Femur (tissue), 1 donor: ENCODE measurements at regions not wholly inside any gene's neighbourhood (a gene's known extent, or its start where the extent isn't known, plus 50 kb on each side); places are given as distances from the start of the nearest gene placed in this dataset.
"Not testable (repeated sequence)": the region's sequence is repeated elsewhere in the genome, so short reads cannot be mapped to it uniquely, and the experiment has no call there.

Experiments
- DNase-seq: peaks from one replicate; pipeline ENCODE4 v3.0.0-alpha.2; 2017

GRCh38 chr1:206365271-206365670, 105.0 kb upstream of the IKBKE start:
- peak; percentile 11 for DNase-seq

DNA sequence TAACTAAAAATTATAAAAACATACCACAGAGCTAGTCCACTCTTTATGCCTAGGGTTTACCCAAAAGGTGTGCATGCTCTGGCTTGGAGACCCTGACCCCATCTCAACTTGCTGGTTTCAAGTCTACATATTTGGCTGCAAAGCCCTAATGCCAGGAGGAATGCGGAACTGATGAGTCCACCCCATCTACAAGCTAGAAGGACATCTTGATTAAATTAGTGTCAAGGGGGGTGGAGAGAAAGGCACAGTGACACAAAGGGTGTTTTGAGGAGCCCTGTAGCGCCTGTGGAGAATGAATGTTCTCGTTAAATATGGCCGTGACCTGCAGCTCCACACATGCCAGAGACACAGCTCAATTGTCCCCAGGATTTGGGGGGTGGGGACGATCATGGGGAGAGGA, 104.1 kb upstream of the IKBKE start:
- not testable (repeated sequence) for DNase-seq

- not testable (repeated sequence) for DNase-seq
Measured at GRCh38 chr1:206366772-206367171, 103.5 kb upstream of the IKBKE start.

GRCh38 chr1:206367955-206368622, 102.2 kb upstream of the IKBKE start:
- DNase-seq, result not testable (repeated sequence)

DNA sequence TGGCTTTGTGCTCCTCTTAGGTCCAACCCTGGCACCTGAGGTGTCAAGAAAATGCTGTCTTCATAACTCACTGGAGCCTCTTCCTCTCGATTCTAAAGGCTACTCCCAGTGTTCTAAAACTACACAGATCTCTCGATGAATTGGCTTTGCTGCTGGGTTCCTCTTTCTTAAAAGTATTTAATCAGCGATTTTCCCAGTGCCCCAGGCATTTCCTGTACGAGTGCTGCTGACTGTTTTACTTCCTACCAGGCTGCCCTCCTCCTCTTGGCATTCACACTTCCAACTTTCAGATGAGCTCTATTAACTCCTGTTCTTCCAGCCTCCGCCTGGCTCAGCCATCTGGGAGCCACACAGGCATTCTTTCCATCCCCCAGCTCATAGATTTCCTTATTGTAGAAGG, 95.6 kb upstream of the IKBKE start:
- not testable (repeated sequence) for DNase-seq

DNA sequence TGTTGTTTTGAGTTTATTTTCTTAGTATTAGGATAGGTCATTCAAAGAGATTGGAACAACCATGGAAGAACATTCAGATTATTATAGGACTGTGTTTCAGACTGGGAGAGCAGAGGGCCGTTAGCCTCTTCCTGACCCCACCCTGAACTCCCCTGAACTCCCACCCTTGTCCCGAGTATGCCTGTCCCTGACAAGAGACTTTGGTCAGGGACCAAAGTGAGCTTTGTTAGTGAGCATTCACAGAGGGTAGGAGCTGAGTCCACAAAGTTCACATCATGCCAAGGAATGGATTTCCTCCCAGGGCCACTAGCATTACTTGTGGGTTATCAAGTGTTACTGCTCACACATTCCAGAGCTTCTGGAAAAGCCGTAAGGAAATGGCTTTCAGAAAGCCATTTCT, 94.7 kb upstream of the IKBKE start:
- not testable (repeated sequence) for DNase-seq

DNA sequence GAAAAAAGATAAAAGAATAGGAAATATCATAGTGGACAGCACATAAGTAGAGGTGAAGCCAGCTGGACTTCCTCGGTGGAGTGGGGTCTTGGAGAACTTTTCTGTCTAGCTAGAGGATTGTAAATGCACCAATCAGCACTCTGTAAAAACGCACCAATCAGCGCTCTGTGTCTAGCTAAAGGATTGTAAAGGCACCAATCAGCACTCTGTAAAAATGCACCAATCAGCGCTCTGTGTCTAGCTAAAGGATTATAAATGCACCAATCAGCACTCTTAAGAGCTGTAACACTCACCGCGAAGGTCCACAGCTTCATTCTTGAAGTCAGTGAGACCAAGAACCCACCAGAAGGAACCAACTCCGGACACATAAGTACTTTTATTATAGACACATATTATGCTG, 91.8 kb upstream of the IKBKE start:
- DNase-seq, result not testable (repeated sequence)

- DNase-seq, result not testable (repeated sequence)
Measured at GRCh38 chr1:206379245-206379644, 91.0 kb upstream of the IKBKE start.

DNA sequence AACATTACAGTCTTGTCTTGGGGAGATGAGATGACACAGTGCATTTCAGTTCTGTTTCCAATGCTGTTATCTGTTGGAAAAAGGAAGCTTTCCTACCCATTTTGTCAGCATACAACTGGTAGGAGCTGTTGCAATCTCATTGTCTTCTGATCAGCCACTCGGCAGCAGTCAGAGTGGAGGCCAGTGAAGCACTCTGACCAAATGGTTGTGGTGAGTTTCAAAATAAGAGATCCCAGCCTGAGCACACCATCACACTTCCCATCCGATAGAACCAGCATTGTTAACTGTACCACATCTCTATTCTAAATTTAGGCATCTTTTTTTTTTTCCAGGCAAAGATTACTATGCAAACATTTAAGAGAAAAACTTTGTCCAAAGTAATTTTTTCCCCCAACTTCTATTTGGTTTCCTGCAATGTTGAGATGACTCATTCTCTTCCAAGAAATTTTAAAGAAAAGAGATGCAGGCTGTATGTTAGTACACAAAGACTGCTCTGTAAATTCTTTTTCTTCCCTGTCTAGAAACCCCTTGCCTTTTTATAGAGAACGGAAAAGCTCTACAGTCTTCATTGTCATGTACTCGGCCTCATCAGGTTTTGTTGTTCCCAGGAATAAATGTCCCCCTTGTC, 90.0 kb upstream of the IKBKE start:
- DNase-seq, result peak; percentile 16

DNA sequence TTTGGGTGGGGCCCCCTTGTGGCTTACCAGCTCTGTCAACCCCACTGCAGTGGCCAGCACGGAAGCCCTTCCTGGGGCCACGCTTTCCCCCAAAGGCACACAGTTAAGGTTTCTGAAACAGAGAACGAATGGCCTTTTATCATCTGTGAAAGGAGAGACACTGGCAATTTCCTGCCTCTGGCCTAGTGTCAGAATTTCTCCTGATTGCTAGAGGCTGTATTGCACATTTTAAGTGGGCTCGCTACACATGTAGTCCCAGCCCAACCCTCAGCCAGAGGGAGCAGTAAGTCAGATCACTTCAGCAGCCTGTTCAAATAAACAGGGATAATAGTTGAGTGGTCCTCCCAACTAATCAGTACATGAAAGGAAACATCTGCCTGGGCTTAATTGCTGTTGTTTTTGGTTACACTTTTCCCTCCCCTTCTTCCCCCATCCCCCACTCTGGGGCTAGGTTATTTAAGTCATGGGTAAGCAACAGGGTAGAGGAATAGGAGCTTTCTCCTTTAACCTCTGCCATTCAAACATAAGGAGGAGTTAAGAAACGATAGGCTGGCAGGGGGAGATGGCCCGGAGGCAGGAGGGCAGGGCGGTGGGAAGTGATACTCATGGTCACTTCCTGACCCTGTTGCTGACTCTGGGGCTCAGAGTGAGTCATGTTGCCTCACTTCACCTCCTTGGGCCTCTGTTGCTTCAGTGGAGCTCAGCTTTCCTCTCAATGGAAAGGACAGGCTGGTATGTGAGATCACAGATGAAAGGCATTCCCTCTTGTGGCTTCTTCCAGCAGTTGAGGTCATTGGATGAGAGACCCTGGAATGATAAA, 89.3 kb upstream of the IKBKE start:
- DNase-seq, result peak; percentile 16

GRCh38 chr1:206384029-206384807, 86.1 kb upstream of the IKBKE start:
- peak; percentile 9 for DNase-seq

DNA sequence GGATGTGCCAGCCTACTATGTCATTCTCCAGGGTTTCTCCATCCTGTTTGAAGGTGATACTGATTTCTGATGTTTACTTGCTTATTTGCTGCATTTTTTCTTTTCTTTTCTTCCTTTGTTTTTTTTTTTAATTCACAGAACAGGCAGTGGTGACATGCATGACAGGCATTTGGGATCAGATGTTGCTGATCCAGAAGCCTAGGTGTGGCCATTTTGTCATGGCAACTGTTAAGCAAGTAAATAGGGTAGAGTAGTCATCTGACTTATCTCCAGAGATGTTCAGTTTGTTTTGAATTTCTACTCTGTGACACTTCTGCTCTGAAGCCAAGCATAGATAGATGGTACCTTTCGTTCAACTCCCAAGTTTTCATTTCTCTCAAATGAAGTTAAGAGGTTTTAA, 85.4 kb upstream of the IKBKE start:
- DNase-seq, result not testable (repeated sequence)

DNA sequence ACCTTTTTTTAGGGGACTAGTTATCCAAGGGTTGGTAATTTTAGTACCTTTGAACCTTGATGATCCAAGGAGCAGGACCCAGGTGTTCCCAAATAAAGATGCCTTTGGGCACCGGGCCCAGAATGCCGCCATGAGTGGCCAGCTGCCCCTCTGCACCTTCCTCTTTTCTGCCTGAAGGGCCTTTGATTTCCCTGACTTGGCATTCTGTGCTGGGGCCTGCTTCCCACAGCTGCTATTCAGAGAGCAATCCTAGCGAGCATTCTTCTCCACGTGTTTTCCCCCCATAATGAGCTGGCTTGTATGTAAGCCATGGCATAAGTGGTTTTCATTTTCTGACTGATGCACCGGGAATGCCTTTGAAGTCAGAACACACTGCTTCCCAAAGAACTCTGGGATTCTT, 82.6 kb upstream of the IKBKE start:
- not testable (repeated sequence) for DNase-seq

DNA sequence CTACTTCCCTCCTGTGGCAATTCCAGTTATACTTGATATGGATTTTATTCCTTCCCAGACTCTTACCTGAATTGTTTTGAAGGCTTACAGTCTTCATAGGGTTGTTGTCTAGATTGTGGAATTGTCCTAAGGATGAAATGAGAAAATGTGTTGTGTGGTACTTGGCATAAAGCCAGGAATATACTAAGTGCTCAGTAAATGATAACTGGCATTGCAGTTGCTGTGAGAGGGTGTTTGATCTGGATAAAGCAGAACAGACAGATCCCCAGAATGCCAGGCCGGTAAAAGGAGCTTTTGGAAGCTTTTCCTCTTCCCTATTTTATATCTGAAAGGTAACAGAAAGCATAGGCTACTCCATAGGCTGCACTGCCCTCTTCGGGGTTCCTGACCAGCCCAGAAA, 78.4 kb upstream of the IKBKE start:
- not testable (repeated sequence) for DNase-seq

GRCh38 chr1:206397501-206397900, 72.8 kb upstream of the IKBKE start:
- not testable (repeated sequence) for DNase-seq

GRCh38 chr1:206398261-206398660, 72.0 kb upstream of the IKBKE start:
- DNase-seq, result not testable (repeated sequence)

- DNase-seq, result not testable (repeated sequence)
Measured at GRCh38 chr1:206403612-206404307, 66.5 kb upstream of the IKBKE start.

DNA sequence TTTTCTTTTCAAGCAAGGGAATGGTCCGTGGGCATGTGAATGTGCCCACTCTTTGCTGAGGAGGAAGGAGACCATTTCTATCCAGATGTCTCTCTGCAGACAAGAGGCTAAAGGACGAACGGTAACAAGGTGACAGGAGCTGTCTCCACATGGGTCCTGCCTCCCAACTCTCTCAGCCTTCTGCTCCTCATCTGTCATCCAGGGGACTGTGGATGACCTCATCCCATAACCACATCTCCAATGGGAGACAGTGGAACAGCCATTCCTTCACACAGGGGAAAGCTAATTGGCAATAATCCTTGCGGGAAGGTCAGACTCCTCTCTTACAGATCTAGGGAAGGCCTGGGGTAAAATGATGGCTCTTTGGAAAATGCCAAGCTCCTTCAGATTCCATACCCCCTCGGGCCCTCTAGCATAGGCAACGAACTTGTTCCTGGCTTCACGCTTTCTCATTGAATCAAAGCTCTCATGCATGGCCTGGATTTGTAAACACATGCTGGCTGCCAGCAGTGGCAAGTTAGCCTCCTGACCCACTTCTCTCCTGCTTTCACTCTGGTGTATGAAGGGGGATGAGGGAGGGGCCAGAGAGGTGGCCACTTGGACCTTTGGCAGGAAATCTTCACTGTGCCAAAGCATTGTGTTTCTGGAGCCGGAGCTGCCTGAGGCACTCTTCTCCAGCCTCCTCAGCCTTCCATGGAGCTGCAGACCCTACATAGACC, 65.8 kb upstream of the IKBKE start:
- not testable (repeated sequence) for DNase-seq

DNA sequence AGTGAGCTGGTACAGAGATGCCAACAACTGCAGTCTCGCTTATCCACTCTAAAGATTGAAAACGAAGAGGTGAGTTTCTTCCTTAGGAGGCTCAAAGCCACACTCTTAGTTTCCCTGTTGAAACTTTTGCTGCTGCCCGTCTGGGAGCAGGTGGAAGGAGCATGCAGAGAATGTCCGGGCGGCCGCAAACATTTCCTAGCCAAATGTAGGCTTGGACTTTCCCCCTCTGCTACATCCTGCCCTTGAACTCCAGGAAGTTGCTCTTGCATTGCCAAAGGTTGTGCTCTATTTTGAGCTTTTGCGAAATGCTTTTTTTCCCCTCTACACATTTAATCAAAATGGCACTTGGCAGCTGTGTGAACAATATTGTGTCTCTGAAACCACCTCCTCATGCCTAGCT, 65.0 kb upstream of the IKBKE start:
- not testable (repeated sequence) for DNase-seq

DNA sequence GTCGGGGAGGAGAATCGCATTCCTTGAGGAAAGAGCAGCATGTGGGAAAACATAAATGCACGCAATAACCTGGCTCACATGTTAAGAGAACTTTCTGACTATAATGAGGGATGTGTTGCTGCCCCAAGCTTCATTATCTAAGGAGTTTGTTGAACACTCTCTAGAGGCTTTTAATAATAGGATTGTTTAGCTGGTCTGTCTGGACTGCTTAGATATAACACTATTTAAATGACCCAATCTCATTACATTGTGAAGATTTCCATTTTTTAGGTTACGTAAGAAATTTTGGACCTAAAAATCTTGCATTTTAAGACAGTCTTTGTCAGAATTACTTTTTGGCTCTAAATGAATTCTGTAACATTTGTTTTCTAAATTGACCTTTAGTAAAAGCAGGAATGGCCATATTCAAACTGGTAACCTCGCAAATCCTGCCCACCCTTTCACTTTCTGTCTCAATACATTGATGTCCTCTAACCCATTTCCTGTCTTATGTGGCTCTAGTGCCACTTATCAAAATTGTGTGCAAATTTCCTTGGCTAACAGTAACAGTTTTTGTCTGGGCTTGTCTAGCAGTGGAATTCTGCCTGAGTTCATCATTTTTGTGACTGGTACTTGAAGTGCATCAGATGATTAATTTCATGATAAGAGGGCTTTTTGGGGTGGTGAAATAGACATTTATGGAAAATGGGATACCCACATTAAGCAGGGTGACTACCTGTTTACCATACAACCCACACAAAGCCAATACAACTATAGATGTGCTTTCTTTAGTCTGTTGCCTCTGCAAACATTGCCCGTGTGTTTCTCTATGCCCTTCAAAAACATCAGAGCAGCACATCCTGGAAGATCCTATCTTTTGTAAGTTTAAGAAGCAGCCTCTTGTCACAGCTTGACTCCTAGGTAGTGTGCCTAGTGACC, 61.6 kb upstream of the IKBKE start:
- not testable (repeated sequence) for DNase-seq
